NCI-H524 (cell line): ENCODE measurements at regions not wholly inside any gene's neighbourhood (a gene's known extent, or its start where the extent isn't known, plus 50 kb on each side); places are given as distances from the start of the nearest gene placed in this dataset.
"Not testable (repeated sequence)": the region's sequence is repeated elsewhere in the genome, so short reads cannot be mapped to it uniquely, and the experiment has no call there.

Experiments
- DNase-seq, 2 experiments: peaks; one replicate each; lab custom pipeline; 2025; lab: John Stamatoyannopoulos, UW

DNA sequence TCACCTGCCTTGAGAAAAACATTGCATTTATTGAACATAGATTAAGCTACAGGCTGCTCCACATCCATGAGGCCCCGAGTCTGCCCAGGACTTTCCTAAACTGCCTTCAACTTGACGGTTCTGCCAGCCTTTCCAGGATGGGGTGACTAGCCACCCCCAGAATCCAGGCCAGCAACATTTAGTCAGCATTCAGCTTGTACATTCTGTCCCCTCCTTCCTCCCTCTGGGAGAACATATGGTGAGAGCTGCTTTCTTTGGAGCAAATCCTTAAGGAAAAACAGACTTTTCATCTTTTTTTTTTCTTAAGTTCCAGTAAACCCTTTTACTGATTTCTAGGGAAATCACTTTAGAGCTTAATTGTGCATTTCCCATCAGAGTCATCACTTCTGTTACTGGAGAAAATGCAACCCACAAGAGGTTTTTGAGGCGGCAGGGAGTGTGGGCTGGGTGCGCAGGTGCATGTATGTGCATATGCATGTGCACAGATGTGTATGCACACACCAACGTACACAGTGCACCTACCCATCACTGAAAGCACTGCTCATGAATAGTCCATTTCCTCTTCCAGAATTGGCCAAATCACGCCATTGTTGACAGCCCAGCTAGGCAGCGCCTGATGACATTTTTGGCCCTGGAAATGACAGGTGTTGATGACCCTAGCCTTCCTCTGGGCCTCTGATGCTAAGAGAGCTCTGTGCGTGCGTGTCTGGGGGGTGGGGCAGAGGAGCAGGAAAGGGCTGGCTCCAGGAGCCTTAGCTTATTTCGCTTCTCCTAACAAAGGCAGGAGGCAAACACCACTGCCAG lies 145.6 kb downstream of the HSD17B3 start:
- DNase-seq: peak in 1 of 2 experiments; percentile 16

DNA sequence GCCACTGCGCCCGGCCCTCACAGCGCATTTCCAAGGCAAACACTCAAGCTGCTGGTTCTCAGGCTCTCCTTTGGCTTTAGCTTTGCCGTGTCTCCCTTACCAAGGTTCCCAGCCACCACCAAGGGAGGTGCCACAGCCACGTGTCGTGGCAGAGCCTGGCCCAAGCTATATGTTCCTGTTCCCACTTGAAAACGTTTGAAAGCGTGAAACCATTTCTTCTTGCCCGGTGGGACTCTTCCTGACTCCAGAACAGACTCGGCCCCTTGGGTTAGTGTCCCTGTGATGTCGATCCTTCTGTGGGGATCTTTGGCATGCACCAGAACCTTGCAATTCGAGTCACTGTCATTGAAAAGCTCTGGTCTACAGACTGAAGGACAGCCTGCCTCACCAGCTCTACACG lies 147.9 kb downstream of the HSD17B3 start:
- no peak for DNase-seq

- DNase-seq: no peak
Observed at GRCh38 chr9:96152550-96152949, 149.4 kb downstream of the HSD17B3 start.

GRCh38 chr9:96150324-96151227 lies 151.4 kb downstream of the HSD17B3 start:
- DNase-seq: no peak

GRCh38 chr9:96149533-96150280 lies 152.3 kb downstream of the HSD17B3 start:
- DNase-seq: no peak

DNA sequence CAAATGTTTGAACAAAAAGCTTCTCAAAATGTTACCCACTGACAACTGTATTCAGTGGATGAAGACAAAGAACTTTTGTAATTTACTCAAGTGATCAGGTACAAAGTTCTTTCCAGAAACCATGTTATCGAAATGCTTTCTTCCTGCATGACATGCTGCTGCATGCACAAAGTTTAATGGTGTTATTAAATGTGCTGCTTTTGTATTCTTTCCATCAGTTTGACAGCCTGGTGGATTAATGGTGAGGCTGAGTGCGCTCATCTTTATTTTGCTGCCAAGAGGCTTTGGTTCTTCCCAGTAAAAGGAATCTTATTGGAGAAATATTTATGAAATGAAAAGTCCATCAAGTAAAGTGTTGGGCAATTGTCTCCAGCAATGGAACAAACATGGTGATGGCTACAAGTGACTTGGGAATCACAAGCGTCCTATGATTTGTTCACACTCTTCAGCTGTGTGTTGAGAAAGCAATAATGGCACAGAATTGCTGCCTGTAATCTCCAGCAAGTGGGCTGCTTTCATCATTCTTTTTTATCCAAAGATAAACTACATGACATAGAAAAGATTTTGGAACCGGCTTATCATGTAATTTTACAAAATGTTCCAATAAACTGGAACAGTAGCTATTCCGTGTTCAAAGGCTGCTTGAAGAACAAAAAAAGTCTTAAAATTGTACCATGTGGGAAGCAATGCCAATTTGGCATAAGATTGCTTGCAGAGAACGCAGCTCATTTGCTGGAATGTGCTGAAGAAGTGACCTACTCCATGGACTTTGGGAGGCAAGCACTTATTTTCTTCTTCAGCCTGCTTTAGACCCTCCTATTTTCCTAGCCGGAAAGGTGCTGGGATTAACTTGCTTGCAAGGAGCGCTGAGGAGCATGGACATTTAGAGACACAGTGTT lies 153.1 kb downstream of the HSD17B3 start:
- DNase-seq: no peak

DNA sequence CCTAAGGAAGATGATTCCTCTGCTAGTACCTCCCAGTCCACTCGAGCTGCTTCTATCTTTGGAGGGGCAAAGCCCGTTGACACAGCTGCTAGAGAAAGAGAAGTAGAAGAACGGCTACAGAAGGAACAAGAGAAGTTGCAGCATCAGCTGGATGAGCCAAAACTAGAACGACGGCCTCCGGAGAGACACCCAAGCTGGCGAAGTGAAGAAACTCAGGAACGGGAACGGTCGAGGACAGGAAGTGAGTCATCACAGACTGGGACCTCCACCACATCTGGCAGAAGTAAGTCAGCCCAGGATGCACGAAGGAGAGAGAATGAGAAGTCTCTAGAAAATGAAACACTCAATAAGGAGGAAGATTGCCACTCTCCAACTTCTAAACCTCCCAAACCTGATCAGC lies 154.9 kb downstream of the HSD17B3 start:
- not testable (repeated sequence) for DNase-seq

GRCh38 chr9:96141666-96142065 lies 160.3 kb downstream of the HSD17B3 start:
- no peak for DNase-seq

DNA sequence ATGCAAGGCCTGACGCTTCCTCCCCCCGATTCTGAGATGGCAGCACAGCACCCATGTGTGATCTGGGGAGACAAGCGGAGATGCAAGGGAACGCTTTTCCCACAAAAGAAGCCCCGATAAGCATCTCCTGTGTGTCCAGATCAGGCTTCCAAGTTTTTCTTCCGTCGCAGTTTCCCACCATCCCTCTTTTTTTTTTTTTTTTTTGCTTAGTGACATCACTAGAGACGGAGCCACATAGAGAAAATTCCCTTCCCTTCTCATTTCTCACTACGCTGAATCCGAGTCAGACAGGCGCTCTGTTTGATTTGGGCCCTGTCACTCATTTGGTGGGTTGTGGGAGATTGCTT lies 160.9 kb downstream of the HSD17B3 start:
- DNase-seq: peak in 1 of 2 experiments; percentile 32

GRCh38 chr9:96140296-96141127 lies 161.5 kb downstream of the HSD17B3 start:
- DNase-seq: peak; percentile 92 to 94

GRCh38 chr9:96139592-96140295 lies 162.2 kb downstream of the HSD17B3 start:
- DNase-seq: peak; percentile 55 to 63

GRCh38 chr9:96138616-96139015 lies 163.4 kb downstream of the HSD17B3 start:
- DNase-seq: no peak

DNA sequence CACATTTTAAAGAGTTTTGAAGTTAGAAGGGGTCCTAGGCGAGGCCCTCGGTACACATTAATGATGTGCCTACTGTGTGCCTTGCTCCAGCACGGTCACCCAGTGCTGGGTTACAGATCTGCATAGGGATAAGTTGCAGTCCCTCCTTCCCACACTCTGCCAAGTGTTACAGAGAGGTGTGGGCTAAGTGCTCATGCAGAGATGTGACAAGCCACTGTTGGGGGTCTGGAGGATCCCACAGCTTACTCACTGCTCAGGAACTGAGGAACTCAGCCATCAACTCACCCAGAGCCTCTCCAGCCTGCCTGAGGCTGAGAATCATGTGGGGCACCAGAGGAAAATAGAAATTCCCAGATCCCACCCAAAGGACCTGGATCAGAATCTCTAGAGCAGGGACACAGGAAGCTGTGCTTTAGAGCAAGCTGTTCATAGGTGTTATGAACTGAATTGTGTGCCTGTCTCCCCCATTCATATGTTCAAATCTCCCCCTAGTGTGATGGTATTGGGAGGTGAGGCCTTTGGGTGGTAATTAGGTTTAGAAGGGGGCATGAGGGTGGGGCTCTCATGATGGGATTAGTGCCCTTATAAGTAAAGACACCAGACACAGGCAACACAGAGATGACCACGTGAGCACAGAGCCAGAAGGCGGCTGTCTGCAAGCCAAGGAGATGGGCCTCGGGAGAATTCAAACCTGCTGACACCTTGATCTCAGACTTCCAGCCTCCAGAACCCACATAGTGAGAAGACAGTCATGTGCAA lies 164.1 kb downstream of the HSD17B3 start:
- no peak for DNase-seq

GRCh38 chr9:96136992-96137670 lies 164.8 kb downstream of the HSD17B3 start:
- DNase-seq: no peak

DNA sequence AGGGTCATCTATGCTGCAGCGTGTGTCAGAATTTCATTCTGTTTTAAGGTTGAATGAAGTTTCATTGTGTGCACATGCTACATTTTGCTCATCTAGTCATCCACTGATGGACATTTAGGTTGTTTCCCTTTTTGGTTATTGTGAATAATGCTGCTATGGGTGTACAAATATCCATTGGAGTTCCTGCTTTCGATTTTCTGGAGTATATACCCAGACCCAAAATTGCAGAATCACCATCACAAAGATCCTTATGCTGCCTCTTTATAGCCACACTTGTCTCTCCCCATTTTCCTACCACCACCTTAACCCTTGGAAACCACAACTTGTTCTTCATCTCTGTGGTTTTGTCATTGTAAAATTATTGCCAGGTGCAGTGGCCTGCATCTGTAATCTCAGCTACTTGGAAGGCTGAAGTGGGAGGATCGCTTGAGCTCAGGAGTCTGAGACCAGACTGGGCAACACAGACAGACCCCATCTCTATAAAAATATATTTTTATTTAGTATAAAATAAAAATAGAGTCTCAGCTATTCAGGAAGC lies 166.2 kb downstream of the HSD17B3 start:
- no peak for DNase-seq

- no peak for DNase-seq
Observed at GRCh38 chr9:96135076-96135752, 166.8 kb downstream of the HSD17B3 start.

DNA sequence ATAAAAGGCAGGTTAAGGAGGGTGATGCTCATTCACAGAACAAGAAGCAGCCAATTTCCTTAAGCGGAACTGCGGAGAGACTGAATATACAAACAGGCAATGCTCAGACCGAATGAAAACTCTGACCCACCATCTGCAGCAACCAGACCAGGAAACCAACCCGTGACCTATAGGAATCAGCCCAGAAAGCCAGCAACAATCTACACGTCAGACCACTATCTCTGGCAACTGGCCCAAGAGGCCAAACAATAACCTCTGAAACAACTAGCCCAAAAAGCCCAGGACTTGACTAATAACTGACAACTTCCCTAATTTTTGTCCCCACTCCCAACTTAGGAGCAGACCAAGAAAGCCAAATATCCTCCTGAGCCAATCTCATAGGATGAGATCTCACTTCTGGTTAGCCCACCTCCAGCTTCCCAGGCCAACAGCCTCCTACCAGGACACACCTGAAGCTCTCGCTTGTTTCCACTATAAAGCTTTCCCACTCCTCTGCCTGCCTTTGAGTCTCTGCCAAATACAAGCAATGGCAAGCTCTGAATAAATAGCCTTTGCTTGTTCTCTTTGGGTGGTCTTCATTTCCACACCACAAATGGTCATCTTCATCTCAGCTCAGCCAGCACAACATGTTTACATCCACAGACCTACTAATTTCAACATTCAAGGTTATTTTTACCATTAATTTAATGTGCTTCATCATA lies 168.5 kb downstream of the HSD17B3 start:
- DNase-seq: no peak
